Gastroesophageal sphincter (tissue), 3 donors: ENCODE measurements at regions not wholly inside any gene's neighbourhood (a gene's known extent, or its start where the extent isn't known, plus 50 kb on each side); places are given as distances from the start of the nearest gene placed in this dataset.

Experiments used
- EP300 ChIP-seq: sonication (generic); formaldehyde crosslinking; IDR thresholded peaks from one replicate; pipeline ENCODE4 v1.6.1; 2017; ENCODE audit warnings: antibody characterized with exemption, mild to moderate bottlenecking
- POLR2AphosphoS5 ChIP-seq: sonication (generic); formaldehyde crosslinking; IDR thresholded peaks from one replicate; pipeline ENCODE4 v1.6.1; 2017; ENCODE audit warnings: antibody characterized with exemption
- TF ChIP-seq, protein P1 (sequence below), 4 experiments: fragments of 200-600 bp in 2 of 4; fragments of 450-650 bp in 2 of 4; sonication (generic) in 1 of 4; IDR thresholded peaks; one replicate each; pipeline ENCODE4 v1.5.1; 2017 to 2019; ENCODE audit warnings: antibody characterized with exemption in 4 of 4, mild to moderate bottlenecking in 2 of 4, moderate library complexity in 2 of 4

DNA sequence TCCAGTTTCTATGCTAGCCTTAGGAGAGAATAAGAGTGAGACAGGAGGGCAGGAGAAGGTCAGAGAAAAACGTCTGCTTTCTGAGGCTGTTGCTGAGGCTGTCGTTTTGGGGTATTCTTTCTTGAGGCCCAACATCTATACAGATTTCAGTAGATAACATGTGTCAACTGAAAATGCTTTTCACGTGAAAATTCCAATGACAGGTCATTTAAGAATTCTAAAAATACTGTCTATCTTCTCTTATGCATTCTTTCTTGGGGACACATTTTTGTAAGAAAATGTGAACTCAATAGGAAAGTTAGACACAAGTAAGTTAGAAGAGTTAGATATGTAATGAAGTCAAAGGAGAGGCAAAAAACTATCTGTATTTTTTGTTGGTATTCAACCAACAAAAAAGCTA lies 150.8 kb downstream of the TGFB2 start:
- TF ChIP-seq POLR2AphosphoS5 (no peak), EP300 (no peak)
- TF ChIP-seq, protein P1, sequence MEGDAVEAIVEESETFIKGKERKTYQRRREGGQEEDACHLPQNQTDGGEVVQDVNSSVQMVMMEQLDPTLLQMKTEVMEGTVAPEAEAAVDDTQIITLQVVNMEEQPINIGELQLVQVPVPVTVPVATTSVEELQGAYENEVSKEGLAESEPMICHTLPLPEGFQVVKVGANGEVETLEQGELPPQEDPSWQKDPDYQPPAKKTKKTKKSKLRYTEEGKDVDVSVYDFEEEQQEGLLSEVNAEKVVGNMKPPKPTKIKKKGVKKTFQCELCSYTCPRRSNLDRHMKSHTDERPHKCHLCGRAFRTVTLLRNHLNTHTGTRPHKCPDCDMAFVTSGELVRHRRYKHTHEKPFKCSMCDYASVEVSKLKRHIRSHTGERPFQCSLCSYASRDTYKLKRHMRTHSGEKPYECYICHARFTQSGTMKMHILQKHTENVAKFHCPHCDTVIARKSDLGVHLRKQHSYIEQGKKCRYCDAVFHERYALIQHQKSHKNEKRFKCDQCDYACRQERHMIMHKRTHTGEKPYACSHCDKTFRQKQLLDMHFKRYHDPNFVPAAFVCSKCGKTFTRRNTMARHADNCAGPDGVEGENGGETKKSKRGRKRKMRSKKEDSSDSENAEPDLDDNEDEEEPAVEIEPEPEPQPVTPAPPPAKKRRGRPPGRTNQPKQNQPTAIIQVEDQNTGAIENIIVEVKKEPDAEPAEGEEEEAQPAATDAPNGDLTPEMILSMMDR (IDR thresholded peaks at IDR 0.05) = no peak
